ENCODE measurements at regions not wholly inside any gene's neighbourhood (a gene's known extent, or its start where the extent isn't known, plus 50 kb on each side); places are given as distances from the start of the nearest gene placed in this dataset.

DNA sequence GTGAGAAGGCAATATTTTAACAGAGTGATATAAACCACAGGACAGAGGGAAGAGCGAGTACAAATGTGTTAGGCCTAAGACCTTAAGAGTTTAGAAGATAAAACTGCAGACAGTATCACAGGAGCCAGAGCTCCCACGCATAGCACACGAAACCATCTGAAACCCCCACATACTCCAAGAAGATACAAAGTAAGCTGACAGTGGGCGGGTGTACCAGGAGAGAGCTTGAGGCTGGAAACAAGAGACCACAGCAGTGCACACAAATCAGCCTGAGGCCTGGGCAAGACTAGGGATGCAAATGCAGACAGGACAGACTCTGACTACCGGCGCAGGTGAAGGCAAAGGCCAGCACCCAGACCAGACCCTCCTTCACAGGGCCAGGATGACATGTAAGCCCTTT lies 54.1 kb upstream of the ARHGAP24 start:
- Histone ChIP-seq H3K9me2 (ENCODE audit: low read depth, low read length) (no peaks in the 10 kb centered on the region), H3K79me2 (ENCODE audit: insufficient read depth, low read length) (no peaks in the 10 kb centered on the region), H3K9me3 (ENCODE audit: low read length) (0 out of 2 replicates have a peak, but pooled peaks cover 3% of the 10 kb centered on the region), H3K27ac (ENCODE audit: low read depth, low read length, poor library complexity, severe bottlenecking) (peak overlapping the region; percentile 83), H3K9ac (ENCODE audit: low read length) (peak overlapping the region; percentile 51), H3K36me3 (ENCODE audit: insufficient read depth, low read length) (peaks cover 4% of the 10 kb centered on the region; the same call in 1 of the 2 replicates), H3K4me2 (ENCODE audit: low read length) (peak overlapping the region; percentile 54), H3F3A (ENCODE audit: insufficient read depth, low read length) (no peaks in the 10 kb centered on the region), H2AFZ (ENCODE audit: low read length) (no peak overlapping the region), H4K20me1 (ENCODE audit: insufficient read depth, low read length) (no peaks in the 10 kb centered on the region), H3K4me1 (ENCODE audit: insufficient read depth, low read length, severe bottlenecking) (peaks cover 80% of the 10 kb centered on the region), H3K4me3 (ENCODE audit: low read depth, low read length, poor library complexity, severe bottlenecking) (peak overlapping the region; percentile 20), H3K27me3 (ENCODE audit: insufficient read depth, low read length) (no peaks in the 10 kb centered on the region)
- TF ChIP-seq EZH2 (IDR thresholded peaks at IDR 0.05; ENCODE audit: borderline replicate concordance, low read length), result no peak
- TF ChIP-seq, protein P1, sequence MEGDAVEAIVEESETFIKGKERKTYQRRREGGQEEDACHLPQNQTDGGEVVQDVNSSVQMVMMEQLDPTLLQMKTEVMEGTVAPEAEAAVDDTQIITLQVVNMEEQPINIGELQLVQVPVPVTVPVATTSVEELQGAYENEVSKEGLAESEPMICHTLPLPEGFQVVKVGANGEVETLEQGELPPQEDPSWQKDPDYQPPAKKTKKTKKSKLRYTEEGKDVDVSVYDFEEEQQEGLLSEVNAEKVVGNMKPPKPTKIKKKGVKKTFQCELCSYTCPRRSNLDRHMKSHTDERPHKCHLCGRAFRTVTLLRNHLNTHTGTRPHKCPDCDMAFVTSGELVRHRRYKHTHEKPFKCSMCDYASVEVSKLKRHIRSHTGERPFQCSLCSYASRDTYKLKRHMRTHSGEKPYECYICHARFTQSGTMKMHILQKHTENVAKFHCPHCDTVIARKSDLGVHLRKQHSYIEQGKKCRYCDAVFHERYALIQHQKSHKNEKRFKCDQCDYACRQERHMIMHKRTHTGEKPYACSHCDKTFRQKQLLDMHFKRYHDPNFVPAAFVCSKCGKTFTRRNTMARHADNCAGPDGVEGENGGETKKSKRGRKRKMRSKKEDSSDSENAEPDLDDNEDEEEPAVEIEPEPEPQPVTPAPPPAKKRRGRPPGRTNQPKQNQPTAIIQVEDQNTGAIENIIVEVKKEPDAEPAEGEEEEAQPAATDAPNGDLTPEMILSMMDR (IDR thresholded peaks at IDR 0.05; ENCODE audit: low read length), result no peak

DNA sequence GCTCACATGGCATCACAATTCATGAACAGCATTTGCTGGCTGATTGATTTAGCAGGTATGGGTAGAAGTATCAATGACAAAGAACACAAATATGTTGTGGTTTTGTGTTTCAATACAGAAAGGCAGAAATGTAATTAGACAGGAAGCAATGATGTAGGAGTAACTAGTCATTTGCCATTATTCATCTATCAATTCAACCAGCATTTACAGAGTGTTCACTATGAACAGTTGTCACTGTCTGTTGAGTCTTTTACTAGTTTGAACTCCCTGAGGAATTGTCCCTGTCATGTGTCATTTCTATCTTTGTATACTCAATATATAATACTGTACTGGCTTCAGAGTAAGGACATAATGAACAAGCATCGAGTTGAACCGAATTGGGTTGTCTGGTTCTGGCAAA lies 51.5 kb upstream of the ARHGAP24 start:
- Histone ChIP-seq H3K27ac (ENCODE audit: low read depth, low read length, poor library complexity, severe bottlenecking) (peak overlapping the region; percentile 51), H3K9ac (ENCODE audit: low read length) (peak overlapping the region; percentile 6; the same call in 1 of the 2 replicates), H3K9me2 (ENCODE audit: low read depth, low read length) (no peaks in the 10 kb centered on the region), H4K20me1 (ENCODE audit: insufficient read depth, low read length) (no peaks in the 10 kb centered on the region), H3K27me3 (ENCODE audit: insufficient read depth, low read length) (no peaks in the 10 kb centered on the region), H2AFZ (ENCODE audit: low read length) (no peak overlapping the region), H3K4me1 (ENCODE audit: insufficient read depth, low read length, severe bottlenecking) (peaks cover 73% of the 10 kb centered on the region), H3K4me3 (ENCODE audit: low read depth, low read length, poor library complexity, severe bottlenecking) (no peak overlapping the region), H3F3A (ENCODE audit: insufficient read depth, low read length) (no peaks in the 10 kb centered on the region), H3K79me2 (ENCODE audit: insufficient read depth, low read length) (no peaks in the 10 kb centered on the region), H3K4me2 (ENCODE audit: low read length) (peak overlapping the region; percentile 31; the same call in 1 of the 2 replicates), H3K36me3 (ENCODE audit: insufficient read depth, low read length) (peaks cover 4% of the 10 kb centered on the region; the same call in 1 of the 2 replicates), H3K9me3 (ENCODE audit: low read length) (0 out of 2 replicates have a peak, but pooled peaks cover 3% of the 10 kb centered on the region)
- TF ChIP-seq EZH2 (IDR thresholded peaks at IDR 0.05; ENCODE audit: borderline replicate concordance, low read length), result no peak
- TF ChIP-seq, protein P1 (IDR thresholded peaks at IDR 0.05; ENCODE audit: low read length), result no peak
